GM19438 (cell line): ENCODE measurements at regions not wholly inside any gene's neighbourhood (a gene's known extent, or its start where the extent isn't known, plus 50 kb on each side); places are given as distances from the start of the nearest gene placed in this dataset.
"Not testable (repeated sequence)": the region's sequence is repeated elsewhere in the genome, so short reads cannot be mapped to it uniquely, and the experiment has no call there.

Experiments used
- ATAC-seq: cut with Tn5 transposase; IDR thresholded peaks from one replicate; pipeline ENCODE4 v1.9.1; 2021; ENCODE audit warnings: low read depth; ENCODE audit not compliant: unreplicated experiment

DNA sequence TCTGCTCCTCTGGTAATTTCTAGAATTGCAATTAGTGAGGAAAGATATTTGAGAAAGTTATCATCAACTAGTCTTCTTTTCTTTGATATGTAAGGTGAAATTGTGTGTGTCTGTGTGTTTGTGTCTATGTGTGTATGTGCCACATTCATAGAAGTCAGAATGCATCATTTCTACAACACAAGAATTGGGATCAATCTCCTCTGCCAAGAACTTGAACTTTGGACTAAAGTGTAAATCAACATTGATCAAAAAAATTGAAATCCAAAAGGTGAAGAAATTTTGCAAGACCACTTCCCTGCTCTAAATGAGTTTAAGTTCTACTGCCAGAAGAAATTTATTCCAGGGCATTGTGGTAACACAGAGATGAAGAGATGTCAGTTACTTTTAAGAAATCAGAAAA is 1072.8 kb downstream of the GRM8 start:
- ATAC-seq, result no peak

DNA sequence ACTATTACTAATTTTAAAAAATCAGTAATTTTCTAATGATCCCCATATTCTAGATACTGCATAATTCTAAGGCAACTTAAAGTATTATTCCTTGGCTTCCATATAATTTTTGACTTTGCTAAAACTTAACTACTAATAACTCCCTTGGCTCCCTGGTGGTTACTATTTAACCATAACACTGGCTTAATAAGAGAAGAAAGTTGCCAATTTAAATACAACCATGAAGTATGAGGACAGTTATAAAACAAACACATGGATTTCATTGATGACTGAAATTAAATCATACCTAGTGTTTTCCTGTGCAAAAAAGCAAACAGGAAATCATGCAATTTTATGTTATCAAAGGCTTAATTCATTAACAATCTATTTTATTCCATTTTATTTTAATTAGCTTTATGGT is 1073.9 kb downstream of the GRM8 start:
- ATAC-seq, result no peak

DNA sequence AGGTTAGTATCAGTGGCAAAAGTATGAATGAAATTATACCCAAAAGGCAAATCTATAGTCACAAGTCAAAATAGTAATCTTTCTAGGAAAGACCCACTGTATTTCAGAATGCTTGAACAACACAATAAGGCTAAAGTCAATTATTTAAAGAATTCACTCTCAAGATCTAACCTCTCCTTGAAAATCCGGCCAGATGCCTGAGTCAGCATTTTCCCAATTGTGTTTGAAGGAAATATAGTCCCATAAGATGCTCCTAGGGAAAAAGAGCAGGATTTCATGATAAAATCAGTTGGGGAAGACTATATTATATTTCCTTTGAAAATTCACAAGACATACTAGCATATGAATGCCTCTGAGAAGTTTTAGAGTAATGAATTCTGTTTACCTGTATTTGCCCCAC is 1075.0 kb downstream of the GRM8 start:
- no peak for ATAC-seq

DNA sequence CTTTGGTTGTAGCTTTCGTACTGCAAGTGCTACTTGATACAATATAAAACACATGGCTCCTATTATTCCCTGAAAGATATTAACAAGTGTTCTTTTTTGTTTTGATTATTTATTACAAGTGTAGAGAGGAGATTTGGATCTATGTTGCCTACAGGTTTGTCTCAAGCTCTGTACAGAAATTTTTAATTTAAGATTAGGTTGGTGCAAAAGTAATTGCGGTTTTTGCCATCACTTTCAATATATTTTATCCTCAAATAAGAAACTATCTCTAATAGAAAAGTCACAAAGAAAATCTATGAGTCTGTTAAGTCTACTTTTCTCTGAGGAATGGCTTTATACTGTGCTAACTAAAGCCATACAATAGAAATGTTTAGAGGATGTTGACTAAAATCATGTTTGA is 1086.1 kb downstream of the GRM8 start:
- no peak for ATAC-seq

DNA sequence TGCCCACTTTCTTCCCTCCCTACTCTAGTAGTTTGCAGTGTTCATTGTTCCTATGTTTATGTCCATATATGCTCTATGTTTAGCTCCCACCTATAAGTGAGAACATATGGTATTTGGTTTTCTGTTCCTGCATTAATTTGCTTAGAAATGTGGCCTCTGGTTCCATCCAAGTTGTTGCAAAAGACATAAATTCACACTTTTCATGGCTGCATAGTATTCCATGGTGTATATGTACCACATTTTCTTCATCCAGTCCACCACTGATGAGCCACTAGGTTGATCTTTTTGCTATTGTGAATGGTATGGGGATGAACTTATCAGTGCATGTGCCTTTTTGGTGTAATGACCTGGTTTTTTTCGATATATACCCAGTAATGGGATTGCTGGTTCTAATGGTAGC is 1089.1 kb downstream of the GRM8 start:
- ATAC-seq, result no peak

DNA sequence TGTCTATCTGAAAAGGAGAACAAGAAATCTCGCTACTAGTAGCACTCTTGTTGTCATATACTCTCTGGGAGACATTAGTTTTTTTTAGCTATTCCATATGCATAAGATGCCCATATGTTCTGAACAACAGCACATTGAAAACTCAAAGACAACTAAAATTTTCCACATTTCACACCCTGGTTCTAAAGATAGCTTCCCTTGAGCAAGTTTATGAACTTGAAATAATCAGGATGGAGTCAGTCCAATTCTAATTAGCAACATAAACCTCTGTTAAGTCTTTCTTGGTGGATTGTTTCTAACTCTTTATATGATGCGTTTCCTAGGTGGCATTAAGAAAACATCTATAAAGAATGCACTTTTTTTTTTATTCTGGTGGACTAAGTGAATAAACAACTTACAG is 1095.3 kb downstream of the GRM8 start:
- no peak for ATAC-seq

DNA sequence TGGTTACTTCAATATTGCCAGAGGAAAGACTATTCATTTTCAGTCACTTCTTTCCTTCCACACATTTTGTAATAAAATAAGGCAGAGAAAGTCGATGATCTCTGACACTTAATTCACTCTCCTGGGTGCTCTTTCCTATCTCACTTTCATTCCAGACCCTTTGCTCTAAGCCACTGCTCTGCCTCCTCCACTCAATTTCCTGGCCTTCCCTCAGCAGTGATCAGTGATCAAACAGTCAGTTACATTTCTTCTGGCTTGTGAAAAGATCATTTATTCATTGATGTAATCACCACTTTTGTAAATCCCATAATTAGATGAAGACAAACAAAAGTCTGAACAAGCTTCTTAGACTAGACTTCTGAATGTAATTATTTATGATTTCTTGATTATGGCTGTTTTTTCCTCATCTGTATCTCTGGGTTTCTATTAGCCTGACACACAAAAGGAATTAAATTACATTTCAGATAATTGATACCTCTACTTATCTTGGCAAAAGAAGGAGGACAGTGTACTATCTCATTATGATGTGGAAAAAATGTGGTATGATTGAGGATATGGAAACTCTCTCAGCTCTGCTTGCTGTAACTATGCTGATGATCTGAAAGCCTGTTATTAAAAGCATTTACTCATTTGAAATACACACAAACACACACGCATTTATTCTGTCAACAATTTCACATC is 1102.3 kb downstream of the GRM8 start:
- no peak for ATAC-seq

DNA sequence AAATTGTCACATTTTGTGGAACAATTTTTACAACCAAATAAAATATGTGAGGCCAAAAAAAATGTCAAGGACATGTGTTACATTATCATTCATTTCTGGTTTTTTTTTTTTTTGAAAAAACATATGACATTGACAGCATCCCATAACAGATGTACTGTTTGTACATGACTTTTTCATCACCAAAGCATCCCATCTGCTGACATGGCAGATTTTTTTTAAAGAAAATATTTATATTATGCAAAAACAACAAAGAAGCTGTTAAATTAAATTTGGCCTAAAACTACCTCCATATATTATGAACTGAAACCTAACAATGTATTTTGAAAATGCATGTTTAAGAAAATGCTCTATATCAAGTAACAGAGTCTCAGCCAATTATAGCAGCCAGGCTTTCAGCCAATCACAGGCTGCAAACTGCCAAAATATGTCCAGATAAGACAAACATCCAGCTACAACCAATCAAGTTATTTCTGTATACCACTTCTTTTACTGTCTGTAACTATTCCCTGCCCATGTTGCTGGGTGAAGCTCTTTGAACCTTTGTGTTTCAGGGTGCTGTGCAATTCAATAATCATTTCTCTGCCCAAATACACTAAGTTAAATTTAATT is 1111.8 kb downstream of the GRM8 start:
- ATAC-seq, result no peak

DNA sequence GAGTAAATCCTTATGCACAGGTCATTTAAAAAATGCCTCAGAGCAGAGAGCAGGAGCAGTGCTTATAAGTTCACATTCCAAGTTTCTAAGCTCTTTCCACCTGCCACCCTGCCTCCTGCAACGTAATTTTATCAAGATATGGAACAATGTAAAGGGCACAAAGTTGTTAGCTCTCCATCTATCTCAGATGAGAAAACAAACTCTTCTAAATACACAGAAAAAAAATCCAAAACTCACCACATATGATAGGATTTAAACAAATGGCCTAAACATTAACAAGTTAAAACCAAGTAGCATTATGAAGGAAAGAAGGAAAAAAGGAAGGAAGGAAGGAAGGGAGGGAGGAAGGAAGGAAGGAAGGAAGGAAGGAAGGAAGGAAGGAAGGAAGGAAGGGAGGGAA is 1132.8 kb downstream of the GRM8 start:
- no peak for ATAC-seq

DNA sequence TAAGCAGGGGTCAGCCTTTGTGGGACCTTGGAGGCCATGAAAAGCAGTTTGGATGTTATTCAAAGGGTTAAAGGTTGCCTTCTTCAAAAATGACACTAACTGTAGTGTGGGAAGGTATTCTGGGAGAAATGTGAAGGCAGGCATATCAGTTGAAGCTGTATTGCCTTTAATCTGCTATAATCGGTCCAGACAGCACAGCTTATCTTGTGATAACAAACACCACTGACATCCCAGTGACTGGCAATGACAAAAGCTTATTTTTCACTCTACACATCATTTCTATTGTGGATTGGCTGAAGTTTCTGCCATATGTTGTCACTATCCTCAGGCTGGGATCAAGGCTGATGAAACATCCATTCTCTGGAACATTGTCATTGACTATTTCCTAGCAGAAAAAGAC is 1149.2 kb downstream of the GRM8 start:
- ATAC-seq, result no peak

DNA sequence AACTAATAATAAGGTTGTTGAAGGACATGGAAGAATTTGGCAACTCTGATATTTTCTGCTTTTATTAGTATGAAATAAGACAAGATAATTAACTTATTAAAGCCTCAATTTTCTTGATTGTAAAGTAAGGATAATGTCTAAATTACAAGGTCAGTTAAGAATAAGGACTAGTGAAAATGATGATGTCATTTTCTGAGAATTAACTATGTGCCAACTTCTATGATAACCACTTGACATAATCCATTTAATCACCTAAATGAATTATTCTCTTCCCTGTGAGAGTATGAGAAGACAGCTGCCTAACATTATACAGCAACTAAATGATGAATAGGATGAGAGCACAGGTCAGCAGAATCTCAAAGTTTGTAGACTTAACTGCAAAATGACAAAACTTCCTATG is 1153.4 kb upstream of the POT1 start:
- ATAC-seq, result no peak

DNA sequence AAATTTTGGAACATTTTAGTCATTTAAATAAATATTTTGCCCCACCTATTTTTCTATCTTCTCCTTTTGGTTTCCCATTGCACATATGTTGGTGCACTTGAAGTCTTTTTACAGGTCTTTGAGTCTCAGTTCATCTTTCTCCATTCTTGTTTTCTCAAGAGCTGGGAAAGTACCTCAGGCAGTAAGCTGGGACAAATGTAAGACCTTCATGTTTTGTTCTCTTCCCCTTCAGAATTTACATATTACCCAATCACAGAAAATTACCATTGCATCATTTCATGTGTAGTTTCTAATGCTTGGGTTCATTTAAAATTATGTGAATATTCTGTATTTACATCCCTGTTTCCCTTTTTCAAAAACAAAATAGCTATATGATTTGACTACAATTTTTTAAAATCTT is 1150.0 kb upstream of the POT1 start:
- no peak for ATAC-seq

DNA sequence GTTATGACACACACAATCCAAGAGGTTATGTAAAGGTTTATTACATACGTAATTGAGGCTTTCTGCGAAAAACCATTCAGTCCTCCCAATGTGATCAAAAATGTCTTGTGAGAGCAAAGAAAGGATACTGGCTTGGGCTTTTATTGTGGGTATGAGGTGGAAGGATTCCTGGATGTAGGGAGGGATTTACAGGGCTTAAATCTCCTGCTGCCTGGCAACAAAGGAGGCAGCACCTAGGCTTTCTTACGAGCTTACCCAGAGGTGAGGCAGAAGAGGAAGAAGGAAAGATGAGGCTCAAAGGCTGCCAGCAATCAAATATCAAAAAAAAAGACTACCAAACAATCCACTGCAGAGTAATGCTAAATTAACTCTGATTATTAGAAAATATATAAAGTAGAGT is 1149.5 kb upstream of the POT1 start:
- no peak for ATAC-seq

DNA sequence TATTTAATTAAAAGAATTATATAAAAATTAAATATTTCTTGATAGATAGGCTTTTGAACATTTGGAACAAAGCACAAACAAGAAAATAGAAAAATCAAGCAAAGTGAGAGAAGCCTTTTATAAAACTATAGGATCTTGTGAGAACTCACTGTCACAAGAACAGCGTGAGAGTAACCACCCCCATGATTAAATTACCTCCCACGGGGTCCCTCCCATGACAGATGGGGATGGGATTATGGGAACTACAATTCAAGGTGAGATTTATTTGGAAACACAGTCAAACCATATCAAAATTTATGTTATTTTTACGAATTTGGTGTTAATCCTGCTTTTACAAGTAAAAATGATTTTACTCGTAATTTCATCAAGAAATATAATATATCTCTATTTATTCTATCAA is 1136.1 kb upstream of the POT1 start:
- ATAC-seq, result no peak

DNA sequence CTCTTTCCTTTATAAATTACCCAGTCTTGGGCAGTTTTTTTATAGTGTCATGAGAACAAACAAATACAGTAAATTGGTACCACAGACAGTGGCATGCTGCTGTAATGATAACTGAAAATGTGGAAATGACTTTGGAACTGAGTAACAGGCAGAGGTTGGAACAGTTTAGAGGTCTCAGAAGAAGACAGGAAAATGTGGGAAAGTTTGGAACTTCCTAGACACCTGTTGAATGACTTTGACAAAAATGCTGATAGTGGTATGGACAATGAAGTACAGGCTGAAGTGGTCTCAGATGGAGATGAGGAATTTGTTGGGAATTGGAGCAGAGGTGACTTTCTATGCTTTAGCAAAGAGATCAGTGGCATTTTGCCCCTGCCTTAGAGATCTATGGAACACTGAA is 1128.4 kb upstream of the POT1 start:
- no peak for ATAC-seq

DNA sequence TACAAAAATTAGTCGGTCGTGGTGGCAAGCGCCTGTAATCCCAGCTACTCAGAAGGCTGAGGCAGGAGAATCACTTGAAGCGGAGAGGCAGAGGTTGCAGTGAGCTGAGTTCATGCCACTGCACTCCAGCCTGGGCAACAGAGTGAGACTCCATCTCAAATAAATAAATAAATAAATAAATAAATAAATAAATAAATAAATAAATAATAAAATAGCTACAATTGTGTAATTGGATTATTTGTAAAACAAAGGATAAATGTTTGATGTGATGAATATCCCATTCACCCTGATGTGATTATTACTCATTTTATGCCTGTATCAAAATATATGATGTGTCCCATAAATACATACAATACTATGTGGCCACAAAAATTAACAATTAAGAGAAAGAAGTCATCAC is 1127.0 kb upstream of the POT1 start:
- not testable (repeated sequence) for ATAC-seq

DNA sequence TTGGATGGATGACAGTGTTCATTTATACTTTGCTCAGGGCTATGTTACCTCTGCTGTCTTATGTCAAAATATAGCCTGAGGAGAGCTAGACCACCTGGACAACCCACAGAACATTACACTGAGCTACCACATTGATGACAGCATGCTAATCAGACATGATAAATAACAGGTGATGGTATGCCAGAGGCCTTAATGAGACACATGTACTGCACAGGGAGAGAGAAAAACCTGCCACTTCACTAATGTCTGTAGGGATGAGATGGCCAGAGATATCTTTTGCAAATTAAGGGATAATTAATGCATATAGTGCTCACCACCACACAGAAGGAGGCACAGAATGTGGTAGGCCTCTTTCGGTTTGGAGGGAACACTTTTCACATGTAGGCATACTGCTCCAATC is 1122.6 kb upstream of the POT1 start:
- ATAC-seq, result no peak

DNA sequence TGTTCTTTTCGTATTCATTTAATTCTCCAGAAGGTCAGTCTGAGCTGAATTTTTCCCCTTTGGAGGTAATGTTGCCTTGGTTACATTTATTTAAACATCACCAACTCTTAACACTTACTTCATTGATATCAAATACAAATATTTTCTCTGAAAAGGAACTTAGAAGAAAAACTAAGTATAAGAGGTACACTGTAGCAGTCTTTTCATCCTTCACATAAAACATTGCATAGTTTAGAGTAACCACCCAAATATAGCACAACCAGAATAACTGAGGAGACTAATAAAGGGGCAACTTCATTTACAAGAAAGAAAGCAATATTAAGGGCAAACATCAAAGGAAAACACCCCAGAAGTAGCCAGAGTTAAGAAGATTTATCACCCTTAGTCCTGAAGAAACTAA is 1115.0 kb upstream of the POT1 start:
- no peak for ATAC-seq

DNA sequence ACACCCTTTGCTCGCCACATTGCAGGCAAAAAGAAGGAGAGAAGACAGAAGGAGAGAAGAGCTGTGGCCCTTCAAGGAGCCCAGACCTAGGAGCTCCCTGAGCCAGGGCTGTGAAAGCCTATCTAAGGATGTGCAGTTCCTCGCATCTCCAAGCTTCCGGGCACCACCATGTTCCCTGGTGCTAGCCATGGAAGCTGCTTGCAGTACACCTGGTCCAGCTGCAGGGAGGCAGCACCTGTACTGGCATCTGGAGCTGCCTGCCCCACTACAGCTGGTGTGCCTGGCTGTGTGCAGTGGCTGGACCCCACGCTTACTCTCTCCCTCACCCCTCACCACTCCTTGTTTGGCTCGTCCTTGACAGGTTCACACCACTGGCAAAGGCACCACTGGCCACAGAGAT is 1111.8 kb upstream of the POT1 start:
- ATAC-seq, result no peak

DNA sequence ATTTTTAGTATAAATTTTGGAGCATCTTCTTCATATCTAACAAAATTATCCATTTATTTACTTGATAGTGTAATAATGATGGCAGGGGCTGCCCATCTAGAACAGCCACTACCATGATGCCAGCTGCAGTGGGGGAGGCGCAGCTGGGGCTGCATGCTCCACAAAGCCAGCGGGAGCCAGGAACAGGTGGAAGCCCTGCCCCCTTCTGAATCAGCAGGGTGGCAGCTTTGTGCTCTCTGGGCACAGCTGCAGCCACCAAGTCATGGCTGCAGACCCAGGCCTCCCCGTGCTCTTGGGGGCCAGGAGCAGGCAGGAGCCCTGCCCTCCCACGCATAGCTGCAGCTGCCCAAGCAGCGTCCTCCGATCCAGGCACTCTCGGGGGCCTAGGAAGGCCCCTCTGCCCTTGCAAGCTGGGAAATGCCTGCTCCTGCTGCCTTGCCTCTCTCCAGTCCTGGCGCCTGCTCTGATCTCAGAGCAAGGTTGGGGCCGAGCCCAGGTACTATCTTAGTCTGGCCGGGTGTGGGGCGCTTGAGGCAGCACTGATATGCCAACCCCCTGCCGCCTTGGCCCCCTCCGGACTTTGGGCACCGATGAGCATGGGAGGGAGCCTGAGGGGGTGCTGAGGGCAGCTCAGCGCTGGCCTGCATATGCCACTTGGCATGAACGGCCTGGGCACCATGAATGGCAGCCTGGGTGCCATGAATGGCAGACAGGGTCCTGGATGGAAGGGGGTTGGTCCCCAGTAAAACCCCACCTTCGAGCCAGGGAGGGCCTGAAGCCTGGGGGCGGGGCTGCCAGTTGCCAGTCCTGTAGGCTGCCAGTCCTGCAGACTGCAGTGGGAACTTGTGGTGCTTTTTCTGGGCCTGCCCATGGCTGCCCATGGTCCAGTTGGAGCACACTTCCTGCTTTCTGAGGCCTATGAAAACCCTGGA is 1110.8 kb upstream of the POT1 start:
- ATAC-seq, result no peak

DNA sequence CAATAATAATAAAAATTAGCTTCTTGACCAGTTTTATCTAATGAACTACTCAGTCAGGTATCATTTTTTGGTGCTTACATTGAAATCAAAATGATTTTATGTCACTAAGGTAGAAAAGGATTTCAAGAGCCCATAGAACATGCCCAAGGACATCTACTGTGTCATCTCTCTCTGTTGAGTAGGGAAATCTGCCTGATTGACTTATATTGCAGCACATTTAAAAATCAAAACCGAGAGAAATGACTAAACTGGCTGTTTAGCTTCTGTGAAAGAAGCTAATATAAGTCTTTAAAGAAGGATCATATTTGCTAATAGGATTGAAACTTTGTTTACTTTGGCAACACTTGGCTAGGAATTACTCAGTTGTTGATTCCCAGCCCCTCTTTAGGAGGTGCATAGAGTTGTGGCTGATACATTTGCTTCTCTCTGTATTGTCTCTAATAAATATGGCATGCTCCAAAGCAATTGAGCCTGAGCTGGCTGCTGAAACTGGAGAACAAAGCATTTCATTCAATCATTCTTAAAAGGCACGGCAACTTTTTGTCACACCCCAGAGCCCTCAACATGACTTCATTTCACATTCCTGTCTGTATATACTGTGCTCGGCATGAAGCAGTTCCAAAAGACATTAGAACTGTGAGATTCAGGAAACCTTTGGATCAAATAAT is 1096.9 kb upstream of the POT1 start:
- ATAC-seq, result no peak
